ENCODE measurements at regions not wholly inside any gene's neighbourhood (a gene's known extent, or its start where the extent isn't known, plus 50 kb on each side); places are given as distances from the start of the nearest gene placed in this dataset.

- TF ChIP-seq, protein P1, sequence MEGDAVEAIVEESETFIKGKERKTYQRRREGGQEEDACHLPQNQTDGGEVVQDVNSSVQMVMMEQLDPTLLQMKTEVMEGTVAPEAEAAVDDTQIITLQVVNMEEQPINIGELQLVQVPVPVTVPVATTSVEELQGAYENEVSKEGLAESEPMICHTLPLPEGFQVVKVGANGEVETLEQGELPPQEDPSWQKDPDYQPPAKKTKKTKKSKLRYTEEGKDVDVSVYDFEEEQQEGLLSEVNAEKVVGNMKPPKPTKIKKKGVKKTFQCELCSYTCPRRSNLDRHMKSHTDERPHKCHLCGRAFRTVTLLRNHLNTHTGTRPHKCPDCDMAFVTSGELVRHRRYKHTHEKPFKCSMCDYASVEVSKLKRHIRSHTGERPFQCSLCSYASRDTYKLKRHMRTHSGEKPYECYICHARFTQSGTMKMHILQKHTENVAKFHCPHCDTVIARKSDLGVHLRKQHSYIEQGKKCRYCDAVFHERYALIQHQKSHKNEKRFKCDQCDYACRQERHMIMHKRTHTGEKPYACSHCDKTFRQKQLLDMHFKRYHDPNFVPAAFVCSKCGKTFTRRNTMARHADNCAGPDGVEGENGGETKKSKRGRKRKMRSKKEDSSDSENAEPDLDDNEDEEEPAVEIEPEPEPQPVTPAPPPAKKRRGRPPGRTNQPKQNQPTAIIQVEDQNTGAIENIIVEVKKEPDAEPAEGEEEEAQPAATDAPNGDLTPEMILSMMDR (IDR thresholded peaks at IDR 0.05; ENCODE audit: poor library complexity): no peak
- no peak for TF ChIP-seq EZH2 (IDR thresholded peaks at IDR 0.05; ENCODE audit: borderline replicate concordance)
- no peak for TF ChIP-seq EZH2phosphoT487 (IDR thresholded peaks at IDR 0.05; ENCODE audit: low read depth, severe bottlenecking, unreplicated experiment)
These were observed 168.0 kb upstream of the FRMD4B start for GRCh38 chr3:69553888-69554287.

Data from hepatocyte (in vitro differentiated cells).